Fibroblast of pulmonary artery (primary cell): ENCODE measurements at regions not wholly inside any gene's neighbourhood (a gene's known extent, or its start where the extent isn't known, plus 50 kb on each side); places are given as distances from the start of the nearest gene placed in this dataset.
A peak's percentile ranks its signal among the peaks of the same experiment; 100 is the strongest.

Experiments
- DNase-seq: peaks from one replicate; pipeline ENCODE4 v3.0.0-alpha.2; 2010; ENCODE audit warnings: low read depth
- H3K4me3 ChIP-seq: replicated peaks from 2 replicates; pipeline ENCODE4 v1.5.1; 2011; ENCODE audit warnings: low read depth, mild to moderate bottlenecking, control low read depth, low read length, moderate library complexity
- CTCF ChIP-seq: IDR thresholded peaks from 2 replicates; pipeline ENCODE4 v1.5.1; 2011; ENCODE audit warnings: mild to moderate bottlenecking, control low read depth, low read length, inconsistent platforms; ENCODE audit errors: missing control alignments

GRCh38 chr17:77879896-77880280, 78.6 kb upstream of the TNRC6C start:
- DNase-seq: no peak
- no peak overlapping the region for H3K4me3 ChIP-seq
- no peak for TF ChIP-seq CTCF

- DNase-seq: no peak
- no peak for TF ChIP-seq CTCF
- no peak overlapping the region for H3K4me3 ChIP-seq
Measured at GRCh38 chr17:77880711-77881450, 77.6 kb upstream of the TNRC6C start.

- no peak overlapping the region for H3K4me3 ChIP-seq
- peak; percentile 85 for DNase-seq
- TF ChIP-seq CTCF: no peak
Measured at GRCh38 chr17:77881545-77881944, 77.0 kb upstream of the TNRC6C start.

GRCh38 chr17:77882040-77882439, 76.5 kb upstream of the TNRC6C start:
- no peak for DNase-seq
- H3K4me3 ChIP-seq: no peak overlapping the region
- TF ChIP-seq CTCF: no peak

- no peak for TF ChIP-seq CTCF
- H3K4me3 ChIP-seq: no peak overlapping the region
- DNase-seq: peak; percentile 90
Measured at GRCh38 chr17:77882481-77883212, 75.9 kb upstream of the TNRC6C start.

- H3K4me3 ChIP-seq: no peak overlapping the region
- no peak for TF ChIP-seq CTCF
- no peak for DNase-seq
Measured at GRCh38 chr17:77883213-77883650, 75.3 kb upstream of the TNRC6C start.
